Keratinocyte (primary cell): ENCODE measurements at regions not wholly inside any gene's neighbourhood (a gene's known extent, or its start where the extent isn't known, plus 50 kb on each side); places are given as distances from the start of the nearest gene placed in this dataset.
A peak's percentile ranks its signal among the peaks of the same experiment; 100 is the strongest.

Experiments used
- DNase-seq: peaks from one replicate; pipeline ENCODE4 v3.0.0-alpha.2; 2011; ENCODE audit warnings: low read depth, missing footprints, low spot score
- FAIRE-seq: peaks from 2 replicates; lab custom pipeline; 2011; peaks lifted over from hg19 to GRCh38; lab: Jason Lieb, UNC
- H2AFZ ChIP-seq: 2 replicates; pipeline ENCODE4 v1.6.0; 2012; ENCODE audit warnings: low read length, control low read depth, inconsistent platforms; ENCODE audit not compliant: control insufficient read depth
- H3K27ac ChIP-seq: 2 replicates; pipeline ENCODE4 v1.5.1; 2011; ENCODE audit warnings: low read length; ENCODE audit not compliant: control insufficient read depth, insufficient read depth
- H3K27me3 ChIP-seq: 3 replicates; pipeline ENCODE4 v1.6.0; 2011; ENCODE audit warnings: low read length; ENCODE audit not compliant: control insufficient read depth, insufficient read depth; ENCODE audit errors: extremely low read depth
- H3K36me3 ChIP-seq, 2 experiments: 2 replicates in 1 of 2; 3 replicates in 1 of 2; pipeline ENCODE4 v1.5.1; 2011; ENCODE audit warnings: low read length in 2 of 2, mild to moderate bottlenecking in 1 of 2; ENCODE audit not compliant: control insufficient read depth in 2 of 2, insufficient read depth in 2 of 2; ENCODE audit errors: extremely low read depth in 1 of 2
- H3K4me1 ChIP-seq: 3 replicates; pipeline ENCODE4 v1.5.1; 2011; ENCODE audit warnings: low read length; ENCODE audit not compliant: control insufficient read depth, insufficient read depth; ENCODE audit errors: extremely low read depth
- H3K4me2 ChIP-seq: 3 replicates; pipeline ENCODE4 v1.6.0; 2011; ENCODE audit warnings: low read depth, low read length; ENCODE audit not compliant: control insufficient read depth, insufficient read depth; ENCODE audit errors: extremely low read depth
- H3K4me3 ChIP-seq, 3 experiments: fragments of 200-600 bp in 1 of 3; sonication (generic) in 1 of 3; 2 replicates in 2 of 3; 3 replicates in 1 of 3; pipeline ENCODE4 v1.5.1; 2011 to 2016; ENCODE audit warnings: low read length in 3 of 3, mild to moderate bottlenecking in 3 of 3, control low read depth in 2 of 3, inconsistent platforms in 1 of 3, low read depth in 1 of 3, mixed read lengths in 1 of 3, mixed run types in 1 of 3, moderate library complexity in 1 of 3; ENCODE audit not compliant: control insufficient read depth in 2 of 3, insufficient read depth in 2 of 3; ENCODE audit errors: extremely low read depth in 1 of 3
- H3K79me2 ChIP-seq: 2 replicates; pipeline ENCODE4 v1.6.0; 2012; ENCODE audit warnings: low read length; ENCODE audit not compliant: control insufficient read depth, insufficient read depth
- H3K9ac ChIP-seq: 3 replicates; pipeline ENCODE4 v1.6.0; 2011; ENCODE audit warnings: low read length; ENCODE audit not compliant: control insufficient read depth, insufficient read depth; ENCODE audit errors: extremely low read depth
- H3K9me1 ChIP-seq: 3 replicates; pipeline ENCODE4 v1.6.0; 2011; ENCODE audit warnings: low read length; ENCODE audit not compliant: control insufficient read depth, insufficient read depth; ENCODE audit errors: extremely low read depth
- H3K9me3 ChIP-seq: 2 replicates; pipeline ENCODE4 v1.5.1; 2012; ENCODE audit warnings: low read depth, low read length; ENCODE audit not compliant: control insufficient read depth
- H4K20me1 ChIP-seq: 3 replicates; pipeline ENCODE4 v1.6.0; 2011; ENCODE audit warnings: low read length; ENCODE audit not compliant: control insufficient read depth, insufficient read depth; ENCODE audit errors: extremely low read depth
- CTCF ChIP-seq, 3 experiments: IDR thresholded peaks in 1 of 3; conservative IDR thresholded peaks in 1 of 3; optimal IDR thresholded peaks in 1 of 3; 2 replicates in 2 of 3; 3 replicates in 1 of 3; pipeline versions ENCODE3 to v1.5.1; 2011; ENCODE audit warnings: low read length in 3 of 3, mild to moderate bottlenecking in 3 of 3, moderate library complexity in 2 of 3, control low read depth in 1 of 3, inconsistent platforms in 1 of 3; ENCODE audit not compliant: insufficient read depth in 2 of 3; ENCODE audit errors: extremely low read depth in 1 of 3
- EZH2 ChIP-seq: IDR thresholded peaks from one replicate; pipeline ENCODE4 v1.6.1; 2012; ENCODE audit warnings: inconsistent platforms, mild to moderate bottlenecking, low read length, moderate library complexity
- dilution Hi-C: fragments of 300-500 bp; cut with MboI; formaldehyde crosslinking; loops from one replicate; pipeline ENCODE4 v1.7.0; 2020; ENCODE audit warnings: low sequenced_read_pairs; ENCODE audit not compliant: extremely low pct_ligation_motif_present

GRCh38 chr15:47194718-47195117, 522.6 kb upstream of the SEMA6D start:
- Histone ChIP-seq H3K27me3 (no peaks in the 10 kb centered on the region), H3K27ac (no peak overlapping the region), H3K79me2 (no peaks in the 10 kb centered on the region), H2AFZ (no peak overlapping the region), H3K9me1 (no peaks in the 10 kb centered on the region), H3K4me3 (no peak overlapping the region), H3K9ac (no peak overlapping the region), H3K36me3 (no peaks in the 10 kb centered on the region), H3K4me1 (no peaks in the 10 kb centered on the region), H4K20me1 (no peaks in the 10 kb centered on the region), H3K9me3 (no peaks in the 10 kb centered on the region), H3K4me2 (no peak overlapping the region)
- dilution Hi-C loops = loop anchor here (25.0 kb wide), 1 partner anchor 1068 kb away; no protein-coding TSS in a partner anchor
- no peak for TF ChIP-seq EZH2
- TF ChIP-seq CTCF (optimal IDR thresholded peaks at IDR 0.05 in 1 of 3, IDR thresholded peaks at IDR 0.05 in 1 of 3, conservative IDR thresholded peaks at IDR 0.05 in 1 of 3; ENCODE audit: extremely low read depth in 1 of 3, insufficient read depth in 2 of 3, low read length in 3 of 3) = peak in 2 of 3 experiments; percentile 18 to 23
- DNase-seq (no peak), FAIRE-seq (no peak)

GRCh38 chr15:47196048-47196447, 521.3 kb upstream of the SEMA6D start:
- dilution Hi-C loops = loop anchor here (25.0 kb wide), 1 partner anchor 1066 kb away; no protein-coding TSS in a partner anchor

More at GRCh38 chr15:47196048-47196447, 521.3 kb upstream of the SEMA6D start:
- no peak for TF ChIP-seq EZH2
- TF ChIP-seq CTCF (optimal IDR thresholded peaks at IDR 0.05 in 1 of 3, IDR thresholded peaks at IDR 0.05 in 1 of 3, conservative IDR thresholded peaks at IDR 0.05 in 1 of 3; ENCODE audit: extremely low read depth in 1 of 3, insufficient read depth in 2 of 3, low read length in 3 of 3) = peak; percentile 89 to 99 (median 91)
- Histone ChIP-seq H3K4me2 (no peak overlapping the region), H3K9me1 (no peaks in the 10 kb centered on the region), H3K4me3 (no peak overlapping the region), H3K27me3 (no peaks in the 10 kb centered on the region), H3K36me3 (no peaks in the 10 kb centered on the region), H3K4me1 (no peaks in the 10 kb centered on the region), H3K9ac (no peak overlapping the region), H4K20me1 (no peaks in the 10 kb centered on the region), H2AFZ (no peak overlapping the region), H3K27ac (no peak overlapping the region), H3K79me2 (no peaks in the 10 kb centered on the region), H3K9me3 (no peaks in the 10 kb centered on the region)
- DNase-seq = peak; percentile 54
- FAIRE-seq = peak; percentile 96
